GM23338 (cell line): ENCODE measurements at regions not wholly inside any gene's neighbourhood (a gene's known extent, or its start where the extent isn't known, plus 50 kb on each side); places are given as distances from the start of the nearest gene placed in this dataset.

Experiments used
- ATAC-seq: fragments of 200-7000 bp; cut with Tn5 transposase; 3 replicates; pipeline ENCODE4 v1.9.1; 2020
- DNase-seq: peaks from one replicate; pipeline ENCODE4 v3.0.0-alpha.2; 2015; ENCODE audit warnings: low spot score
- H2AFZ ChIP-seq: fragments of 200-600 bp; sonication (generic); 2 replicates; pipeline ENCODE4 v1.8.0; 2016; ENCODE audit warnings: antibody characterized with exemption, mild to moderate bottlenecking, moderate library complexity
- H3F3A ChIP-seq: fragments of 200-600 bp; sonication (generic); replicated peaks from 2 replicates; pipeline ENCODE4 v1.8.0; 2017; ENCODE audit warnings: antibody characterized with exemption, mixed run types, low read depth
- H3K27ac ChIP-seq: fragments of 200-600 bp; sonication (generic); 2 replicates; pipeline ENCODE4 v1.6.1; 2016; ENCODE audit warnings: low read depth
- H3K27me3 ChIP-seq: fragments of 200-600 bp; sonication (generic); 2 replicates; pipeline ENCODE4 v1.8.0; 2016; ENCODE audit warnings: mild to moderate bottlenecking, mixed run types, moderate library complexity; ENCODE audit not compliant: insufficient read depth
- H3K36me3 ChIP-seq: fragments of 200-600 bp; sonication (generic); 2 replicates; pipeline ENCODE4 v1.8.0; 2016; ENCODE audit warnings: mild to moderate bottlenecking; ENCODE audit not compliant: insufficient read depth
- H3K4me1 ChIP-seq: fragments of 200-600 bp; sonication (generic); 2 replicates; pipeline ENCODE4 v1.8.0; 2016; ENCODE audit warnings: mild to moderate bottlenecking, moderate library complexity; ENCODE audit not compliant: insufficient read depth
- H3K4me2 ChIP-seq: fragments of 200-600 bp; sonication (generic); 2 replicates; pipeline ENCODE4 v1.7.1; 2017; ENCODE audit warnings: mixed run types
- H3K4me3 ChIP-seq: fragments of 200-600 bp; sonication (generic); 2 replicates; pipeline ENCODE4 v1.6.1; 2016; ENCODE audit warnings: mixed run types
- H3K79me2 ChIP-seq: fragments of 200-600 bp; sonication (generic); replicated peaks from 2 replicates; pipeline ENCODE4 v1.8.0; 2017; ENCODE audit warnings: mild to moderate bottlenecking; ENCODE audit not compliant: insufficient read depth
- H3K9me2 ChIP-seq: fragments of 200-600 bp; sonication (generic); 2 replicates; pipeline ENCODE4 v1.8.0; 2017; ENCODE audit not compliant: insufficient read depth
- H4K20me1 ChIP-seq: fragments of 200-600 bp; sonication (generic); replicated peaks from 2 replicates; pipeline ENCODE4 v1.8.0; 2017; ENCODE audit warnings: mild to moderate bottlenecking; ENCODE audit not compliant: insufficient read depth
- H3K27ac Mint-ChIP-seq: 2 replicates; pipeline ENCODE4 v1.8.0; 2020; ENCODE audit warnings: inconsistent platforms, mild to moderate bottlenecking, moderate library complexity, mixed read lengths
- H3K27me3 Mint-ChIP-seq: 3 replicates; pipeline ENCODE4 v1.8.0; 2022; ENCODE audit warnings: low read depth, mild to moderate bottlenecking, moderate library complexity, mixed read lengths, inconsistent platforms; ENCODE audit not compliant: insufficient read depth, poor library complexity
- H3K36me3 Mint-ChIP-seq: 3 replicates; pipeline ENCODE4 v1.8.0; 2021; ENCODE audit warnings: low read depth, mild to moderate bottlenecking, inconsistent platforms, moderate library complexity, mixed read lengths
- H3K4me1 Mint-ChIP-seq: 3 replicates; pipeline ENCODE4 v1.8.0; 2020; ENCODE audit warnings: mild to moderate bottlenecking, inconsistent platforms, mixed read lengths
- H3K4me3 Mint-ChIP-seq: 3 replicates; pipeline ENCODE4 v1.8.0; 2021; ENCODE audit warnings: moderate library complexity, mild to moderate bottlenecking, inconsistent platforms, mixed read lengths
- H3K9me3 Mint-ChIP-seq: 3 replicates; pipeline ENCODE4 v1.8.0; 2020; ENCODE audit warnings: moderate library complexity, mild to moderate bottlenecking, inconsistent platforms, mixed read lengths
- CREB1 ChIP-seq: fragments of 250-450 bp; sonication (Bioruptor Pico); IDR thresholded peaks from 2 replicates; pipeline ENCODE4 v1.5.0; 2020; ENCODE audit warnings: low read depth, mild to moderate bottlenecking, moderate library complexity
- EZH2 ChIP-seq: fragments of 200-600 bp; sonication (generic); IDR thresholded peaks from one replicate; pipeline ENCODE4 v1.8.0; 2017; ENCODE audit warnings: antibody characterized with exemption, mild to moderate bottlenecking, low read depth; ENCODE audit not compliant: unreplicated experiment
- EZH2phosphoT487 ChIP-seq: fragments of 200-600 bp; sonication (generic); IDR thresholded peaks from one replicate; pipeline ENCODE4 v1.8.1; 2018; ENCODE audit warnings: antibody characterized with exemption; ENCODE audit not compliant: unreplicated experiment
- JUNB ChIP-seq: IDR thresholded peaks from one replicate; pipeline ENCODE4 v1.6.1; 2016; ENCODE audit warnings: antibody characterized with exemption; ENCODE audit not compliant: unreplicated experiment
- NANOG ChIP-seq: IDR thresholded peaks from 2 replicates; pipeline ENCODE4 v1.6.1; 2016; ENCODE audit warnings: antibody characterized with exemption, borderline replicate concordance
- POLR2AphosphoS5 ChIP-seq: IDR thresholded peaks from 2 replicates; pipeline ENCODE4 v1.6.1; 2016; ENCODE audit warnings: antibody characterized with exemption, low read depth
- STAT1 ChIP-seq: IDR thresholded peaks from one replicate; pipeline ENCODE4 v1.6.1; 2016; ENCODE audit warnings: antibody characterized with exemption; ENCODE audit not compliant: unreplicated experiment
- ZNF114 ChIP-seq: fragments of 250-450 bp; sonication (Bioruptor Pico); IDR thresholded peaks from 2 replicates; pipeline ENCODE4 v1.5.0; 2020; ENCODE audit warnings: mild to moderate bottlenecking, moderate library complexity
- ZNF331 ChIP-seq: fragments of 250-450 bp; sonication (Bioruptor Pico); IDR thresholded peaks from 2 replicates; pipeline ENCODE4 v1.5.0; 2020; ENCODE audit warnings: low read depth, mild to moderate bottlenecking, moderate library complexity
- TF ChIP-seq, protein P1 (sequence below): IDR thresholded peaks from 2 replicates; pipeline ENCODE4 v1.6.1; 2016; ENCODE audit warnings: antibody characterized with exemption
- TF ChIP-seq, protein P2 (sequence below): fragments of 250-450 bp; sonication (Bioruptor Pico); IDR thresholded peaks from 2 replicates; pipeline ENCODE4 v1.5.0; 2020; ENCODE audit warnings: mild to moderate bottlenecking, moderate library complexity
- TF ChIP-seq, protein P3 (sequence below): IDR thresholded peaks from one replicate; pipeline ENCODE4 v1.6.1; 2018; ENCODE audit warnings: antibody characterized with exemption; ENCODE audit not compliant: unreplicated experiment
- TF ChIP-seq, protein P4 (sequence below), 2 experiments: fragments of 200-600 bp in 1 of 2; sonication (generic) in 1 of 2; conservative IDR thresholded peaks; 2 replicates each; pipeline versions ENCODE4 v1.5.1 to v1.6.1; 2016 to 2017; ENCODE audit warnings: antibody characterized with exemption in 2 of 2, low read depth in 2 of 2, mild to moderate bottlenecking in 2 of 2, moderate library complexity in 1 of 2

DNA sequence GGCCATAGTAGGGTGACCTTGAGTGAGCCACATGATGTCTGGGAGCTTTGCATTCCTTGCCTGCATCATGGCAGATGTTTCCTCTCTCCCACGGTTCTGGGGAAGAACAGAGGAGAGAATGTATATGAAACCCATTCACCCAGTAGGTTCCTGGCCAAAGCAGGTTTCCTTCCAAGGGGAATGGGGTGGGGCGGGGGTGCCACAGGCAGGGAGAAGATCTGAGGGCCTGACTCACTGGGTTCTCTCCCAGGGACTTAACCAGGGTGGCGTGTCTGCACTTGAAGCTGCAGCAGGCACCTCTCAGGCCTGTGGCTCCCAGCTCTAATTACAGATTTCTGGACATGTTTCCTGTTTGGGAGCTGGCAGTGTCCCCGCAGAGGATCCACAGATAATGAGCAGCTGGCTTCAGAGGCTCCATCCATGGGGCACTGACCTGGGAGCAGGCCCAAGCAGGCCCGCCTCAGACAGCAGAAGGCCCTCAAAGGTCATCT lies 50.2 kb upstream of the ZMIZ1 start:
- DNase-seq (no peak), ATAC-seq (no peak)
- H3K9me2 ChIP-seq, result no peaks in the 10 kb centered on the region
- Mint-ChIP-seq H3K27me3 (peaks cover 6% of the 10 kb centered on the region), H3K4me1 (peaks cover 5% of the 10 kb centered on the region; the same call in 2 of the 3 replicates), H3K9me3 (no peaks in the 10 kb centered on the region), H3K36me3 (no peaks in the 10 kb centered on the region), H3K27ac (no peak overlapping the region), H3K4me3 (no peak overlapping the region)
- H3K4me3 ChIP-seq, result no peak overlapping the region
- no peak overlapping the region for H3K4me2 ChIP-seq
- no peaks in the 10 kb centered on the region for H3K36me3 ChIP-seq
- H3K27me3 ChIP-seq, result no peaks in the 10 kb centered on the region
- H2AFZ ChIP-seq, result no peak overlapping the region
- H3K79me2 ChIP-seq, result no peaks in the 10 kb centered on the region
- no peak overlapping the region for H3K27ac ChIP-seq
- H3F3A ChIP-seq, result no peaks in the 10 kb centered on the region
- H3K4me1 ChIP-seq, result no peaks in the 10 kb centered on the region
- TF ChIP-seq ZNF331 (CRISPR knock-in tag) (no peak), ZNF114 (CRISPR knock-in tag) (no peak), EZH2phosphoT487 (no peak), EZH2 (no peak), CREB1 (CRISPR knock-in tag) (no peak), STAT1 (no peak), POLR2AphosphoS5 (no peak), NANOG (no peak), JUNB (no peak)
- TF ChIP-seq, protein P1, sequence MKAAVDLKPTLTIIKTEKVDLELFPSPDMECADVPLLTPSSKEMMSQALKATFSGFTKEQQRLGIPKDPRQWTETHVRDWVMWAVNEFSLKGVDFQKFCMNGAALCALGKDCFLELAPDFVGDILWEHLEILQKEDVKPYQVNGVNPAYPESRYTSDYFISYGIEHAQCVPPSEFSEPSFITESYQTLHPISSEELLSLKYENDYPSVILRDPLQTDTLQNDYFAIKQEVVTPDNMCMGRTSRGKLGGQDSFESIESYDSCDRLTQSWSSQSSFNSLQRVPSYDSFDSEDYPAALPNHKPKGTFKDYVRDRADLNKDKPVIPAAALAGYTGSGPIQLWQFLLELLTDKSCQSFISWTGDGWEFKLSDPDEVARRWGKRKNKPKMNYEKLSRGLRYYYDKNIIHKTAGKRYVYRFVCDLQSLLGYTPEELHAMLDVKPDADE, result no peak
- TF ChIP-seq, protein P2, sequence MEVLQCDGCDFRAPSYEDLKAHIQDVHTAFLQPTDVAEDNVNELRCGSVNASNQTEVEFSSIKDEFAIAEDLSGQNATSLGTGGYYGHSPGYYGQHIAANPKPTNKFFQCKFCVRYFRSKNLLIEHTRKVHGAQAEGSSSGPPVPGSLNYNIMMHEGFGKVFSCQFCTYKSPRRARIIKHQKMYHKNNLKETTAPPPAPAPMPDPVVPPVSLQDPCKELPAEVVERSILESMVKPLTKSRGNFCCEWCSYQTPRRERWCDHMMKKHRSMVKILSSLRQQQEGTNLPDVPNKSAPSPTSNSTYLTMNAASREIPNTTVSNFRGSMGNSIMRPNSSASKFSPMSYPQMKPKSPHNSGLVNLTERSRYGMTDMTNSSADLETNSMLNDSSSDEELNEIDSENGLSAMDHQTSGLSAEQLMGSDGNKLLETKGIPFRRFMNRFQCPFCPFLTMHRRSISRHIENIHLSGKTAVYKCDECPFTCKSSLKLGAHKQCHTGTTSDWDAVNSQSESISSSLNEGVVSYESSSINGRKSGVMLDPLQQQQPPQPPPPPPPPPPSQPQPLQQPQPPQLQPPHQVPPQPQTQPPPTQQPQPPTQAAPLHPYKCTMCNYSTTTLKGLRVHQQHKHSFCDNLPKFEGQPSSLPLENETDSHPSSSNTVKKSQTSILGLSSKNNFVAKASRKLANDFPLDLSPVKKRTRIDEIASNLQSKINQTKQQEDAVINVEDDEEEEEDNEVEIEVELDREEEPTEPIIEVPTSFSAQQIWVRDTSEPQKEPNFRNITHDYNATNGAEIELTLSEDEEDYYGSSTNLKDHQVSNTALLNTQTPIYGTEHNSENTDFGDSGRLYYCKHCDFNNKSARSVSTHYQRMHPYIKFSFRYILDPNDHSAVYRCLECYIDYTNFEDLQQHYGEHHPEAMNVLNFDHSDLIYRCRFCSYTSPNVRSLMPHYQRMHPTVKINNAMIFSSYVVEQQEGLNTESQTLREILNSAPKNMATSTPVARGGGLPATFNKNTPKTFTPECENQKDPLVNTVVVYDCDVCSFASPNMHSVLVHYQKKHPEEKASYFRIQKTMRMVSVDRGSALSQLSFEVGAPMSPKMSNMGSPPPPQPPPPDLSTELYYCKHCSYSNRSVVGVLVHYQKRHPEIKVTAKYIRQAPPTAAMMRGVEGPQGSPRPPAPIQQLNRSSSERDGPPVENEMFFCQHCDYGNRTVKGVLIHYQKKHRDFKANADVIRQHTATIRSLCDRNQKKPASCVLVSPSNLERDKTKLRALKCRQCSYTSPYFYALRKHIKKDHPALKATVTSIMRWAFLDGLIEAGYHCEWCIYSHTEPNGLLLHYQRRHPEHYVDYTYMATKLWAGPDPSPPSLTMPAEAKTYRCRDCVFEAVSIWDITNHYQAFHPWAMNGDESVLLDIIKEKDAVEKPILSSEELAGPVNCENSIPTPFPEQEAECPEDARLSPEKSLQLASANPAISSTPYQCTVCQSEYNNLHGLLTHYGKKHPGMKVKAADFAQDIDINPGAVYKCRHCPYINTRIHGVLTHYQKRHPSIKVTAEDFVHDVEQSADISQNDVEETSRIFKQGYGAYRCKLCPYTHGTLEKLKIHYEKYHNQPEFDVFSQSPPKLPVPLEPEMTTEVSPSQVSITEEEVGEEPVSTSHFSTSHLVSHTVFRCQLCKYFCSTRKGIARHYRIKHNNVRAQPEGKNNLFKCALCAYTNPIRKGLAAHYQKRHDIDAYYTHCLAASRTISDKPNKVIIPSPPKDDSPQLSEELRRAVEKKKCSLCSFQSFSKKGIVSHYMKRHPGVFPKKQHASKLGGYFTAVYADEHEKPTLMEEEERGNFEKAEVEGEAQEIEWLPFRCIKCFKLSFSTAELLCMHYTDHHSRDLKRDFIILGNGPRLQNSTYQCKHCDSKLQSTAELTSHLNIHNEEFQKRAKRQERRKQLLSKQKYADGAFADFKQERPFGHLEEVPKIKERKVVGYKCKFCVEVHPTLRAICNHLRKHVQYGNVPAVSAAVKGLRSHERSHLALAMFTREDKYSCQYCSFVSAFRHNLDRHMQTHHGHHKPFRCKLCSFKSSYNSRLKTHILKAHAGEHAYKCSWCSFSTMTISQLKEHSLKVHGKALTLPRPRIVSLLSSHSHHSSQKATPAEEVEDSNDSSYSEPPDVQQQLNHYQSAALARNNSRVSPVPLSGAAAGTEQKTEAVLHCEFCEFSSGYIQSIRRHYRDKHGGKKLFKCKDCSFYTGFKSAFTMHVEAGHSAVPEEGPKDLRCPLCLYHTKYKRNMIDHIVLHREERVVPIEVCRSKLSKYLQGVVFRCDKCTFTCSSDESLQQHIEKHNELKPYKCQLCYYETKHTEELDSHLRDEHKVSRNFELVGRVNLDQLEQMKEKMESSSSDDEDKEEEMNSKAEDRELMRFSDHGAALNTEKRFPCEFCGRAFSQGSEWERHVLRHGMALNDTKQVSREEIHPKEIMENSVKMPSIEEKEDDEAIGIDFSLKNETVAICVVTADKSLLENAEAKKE (CRISPR knock-in tag), result no peak
- TF ChIP-seq, protein P3, sequence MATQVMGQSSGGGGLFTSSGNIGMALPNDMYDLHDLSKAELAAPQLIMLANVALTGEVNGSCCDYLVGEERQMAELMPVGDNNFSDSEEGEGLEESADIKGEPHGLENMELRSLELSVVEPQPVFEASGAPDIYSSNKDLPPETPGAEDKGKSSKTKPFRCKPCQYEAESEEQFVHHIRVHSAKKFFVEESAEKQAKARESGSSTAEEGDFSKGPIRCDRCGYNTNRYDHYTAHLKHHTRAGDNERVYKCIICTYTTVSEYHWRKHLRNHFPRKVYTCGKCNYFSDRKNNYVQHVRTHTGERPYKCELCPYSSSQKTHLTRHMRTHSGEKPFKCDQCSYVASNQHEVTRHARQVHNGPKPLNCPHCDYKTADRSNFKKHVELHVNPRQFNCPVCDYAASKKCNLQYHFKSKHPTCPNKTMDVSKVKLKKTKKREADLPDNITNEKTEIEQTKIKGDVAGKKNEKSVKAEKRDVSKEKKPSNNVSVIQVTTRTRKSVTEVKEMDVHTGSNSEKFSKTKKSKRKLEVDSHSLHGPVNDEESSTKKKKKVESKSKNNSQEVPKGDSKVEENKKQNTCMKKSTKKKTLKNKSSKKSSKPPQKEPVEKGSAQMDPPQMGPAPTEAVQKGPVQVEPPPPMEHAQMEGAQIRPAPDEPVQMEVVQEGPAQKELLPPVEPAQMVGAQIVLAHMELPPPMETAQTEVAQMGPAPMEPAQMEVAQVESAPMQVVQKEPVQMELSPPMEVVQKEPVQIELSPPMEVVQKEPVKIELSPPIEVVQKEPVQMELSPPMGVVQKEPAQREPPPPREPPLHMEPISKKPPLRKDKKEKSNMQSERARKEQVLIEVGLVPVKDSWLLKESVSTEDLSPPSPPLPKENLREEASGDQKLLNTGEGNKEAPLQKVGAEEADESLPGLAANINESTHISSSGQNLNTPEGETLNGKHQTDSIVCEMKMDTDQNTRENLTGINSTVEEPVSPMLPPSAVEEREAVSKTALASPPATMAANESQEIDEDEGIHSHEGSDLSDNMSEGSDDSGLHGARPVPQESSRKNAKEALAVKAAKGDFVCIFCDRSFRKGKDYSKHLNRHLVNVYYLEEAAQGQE, result no peak
- TF ChIP-seq, protein P4, sequence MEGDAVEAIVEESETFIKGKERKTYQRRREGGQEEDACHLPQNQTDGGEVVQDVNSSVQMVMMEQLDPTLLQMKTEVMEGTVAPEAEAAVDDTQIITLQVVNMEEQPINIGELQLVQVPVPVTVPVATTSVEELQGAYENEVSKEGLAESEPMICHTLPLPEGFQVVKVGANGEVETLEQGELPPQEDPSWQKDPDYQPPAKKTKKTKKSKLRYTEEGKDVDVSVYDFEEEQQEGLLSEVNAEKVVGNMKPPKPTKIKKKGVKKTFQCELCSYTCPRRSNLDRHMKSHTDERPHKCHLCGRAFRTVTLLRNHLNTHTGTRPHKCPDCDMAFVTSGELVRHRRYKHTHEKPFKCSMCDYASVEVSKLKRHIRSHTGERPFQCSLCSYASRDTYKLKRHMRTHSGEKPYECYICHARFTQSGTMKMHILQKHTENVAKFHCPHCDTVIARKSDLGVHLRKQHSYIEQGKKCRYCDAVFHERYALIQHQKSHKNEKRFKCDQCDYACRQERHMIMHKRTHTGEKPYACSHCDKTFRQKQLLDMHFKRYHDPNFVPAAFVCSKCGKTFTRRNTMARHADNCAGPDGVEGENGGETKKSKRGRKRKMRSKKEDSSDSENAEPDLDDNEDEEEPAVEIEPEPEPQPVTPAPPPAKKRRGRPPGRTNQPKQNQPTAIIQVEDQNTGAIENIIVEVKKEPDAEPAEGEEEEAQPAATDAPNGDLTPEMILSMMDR (conservative IDR thresholded peaks at IDR 0.05; ENCODE audit: low read depth in 2 of 2), result no peak
- H4K20me1 ChIP-seq, result no peaks in the 10 kb centered on the region
